Mesendoderm (in vitro differentiated cells): ENCODE measurements at regions not wholly inside any gene's neighbourhood (a gene's known extent, or its start where the extent isn't known, plus 50 kb on each side); places are given as distances from the start of the nearest gene placed in this dataset.
"Not testable (repeated sequence)": the region's sequence is repeated elsewhere in the genome, so short reads cannot be mapped to it uniquely, and the experiment has no call there.

ENCODE experiments used
- DNase-seq: peaks from one replicate; pipeline ENCODE4 v3.0.0; 2013
- H2AK5ac ChIP-seq: 2 replicates; pipeline ENCODE4 v1.6.1; 2013; ENCODE audit warnings: low read length, inconsistent platforms
- H2BK120ac ChIP-seq: 2 replicates; pipeline ENCODE4 v1.6.1; 2013; ENCODE audit warnings: low read depth, mild to moderate bottlenecking, low read length, moderate library complexity, mixed read lengths
- H2BK15ac ChIP-seq: replicated peaks from 2 replicates; pipeline ENCODE4 v1.6.1; 2013; ENCODE audit warnings: low read depth, mild to moderate bottlenecking, moderate library complexity
- H2BK5ac ChIP-seq: 2 replicates; pipeline ENCODE4 v1.6.1; 2013; ENCODE audit warnings: low read length, inconsistent platforms
- H3K18ac ChIP-seq: 2 replicates; pipeline ENCODE4 v1.6.1; 2013; ENCODE audit warnings: mild to moderate bottlenecking, low read length, mixed read lengths
- H3K23ac ChIP-seq: one replicate; pipeline ENCODE4 v1.6.1; 2013; ENCODE audit warnings: low read length
- H3K27ac ChIP-seq: 2 replicates; pipeline ENCODE4 v1.5.1; 2013; ENCODE audit warnings: low read depth, mild to moderate bottlenecking, inconsistent platforms, low read length, moderate library complexity
- H3K27me3 ChIP-seq: 2 replicates; pipeline ENCODE4 v1.6.1; 2013; ENCODE audit warnings: low read length, control low read depth, mild to moderate bottlenecking, inconsistent platforms; ENCODE audit not compliant: insufficient read depth, poor library complexity
- H3K36me3 ChIP-seq: 2 replicates; pipeline ENCODE4 v1.6.1; 2013; ENCODE audit warnings: low read length, inconsistent platforms; ENCODE audit not compliant: control insufficient read depth, insufficient read depth
- H3K4ac ChIP-seq: one replicate; pipeline ENCODE4 v1.6.1; 2013; ENCODE audit warnings: low read depth, mild to moderate bottlenecking, low read length, moderate library complexity
- H3K4me1 ChIP-seq: 2 replicates; pipeline ENCODE4 v1.6.1; 2013; ENCODE audit warnings: low read depth, low read length, inconsistent platforms; ENCODE audit not compliant: control insufficient read depth
- H3K4me2 ChIP-seq: 2 replicates; pipeline ENCODE4 v1.6.1; 2013; ENCODE audit warnings: low read length
- H3K4me3 ChIP-seq: 2 replicates; pipeline ENCODE4 v1.5.1; 2013; ENCODE audit warnings: mild to moderate bottlenecking, low read length
- H3K56ac ChIP-seq: one replicate; pipeline ENCODE4 v1.6.1; 2013; ENCODE audit warnings: low read length
- H3K79me1 ChIP-seq: 2 replicates; pipeline ENCODE4 v1.6.1; 2013; ENCODE audit warnings: low read length, inconsistent platforms
- H3K79me2 ChIP-seq: 2 replicates; pipeline ENCODE4 v1.6.1; 2013; ENCODE audit warnings: mild to moderate bottlenecking, low read length; ENCODE audit not compliant: control insufficient read depth, insufficient read depth
- H3K9ac ChIP-seq: 2 replicates; pipeline ENCODE4 v1.6.1; 2013; ENCODE audit warnings: low read length, inconsistent platforms
- H4K5ac ChIP-seq: one replicate; pipeline ENCODE4 v1.6.1; 2013; ENCODE audit warnings: low read length
- H4K8ac ChIP-seq: one replicate; pipeline ENCODE4 v1.6.1; 2013; ENCODE audit warnings: low read depth, mild to moderate bottlenecking, control low read depth, low read length, moderate library complexity
- WGBS: extraction: QIAGEN DNeasy Blood & Tissue Kit; methylation state at CpG from one replicate; pipeline ENCODE4 v1.1.7; 2013; ENCODE audit warnings: low lambda C conversion rate, missing lambda C conversion rate; ENCODE audit not compliant: insufficient coverage; ENCODE audit errors: extremely low coverage; 5-methylcytosine and 5-hydroxymethylcytosine counted together

DNA sequence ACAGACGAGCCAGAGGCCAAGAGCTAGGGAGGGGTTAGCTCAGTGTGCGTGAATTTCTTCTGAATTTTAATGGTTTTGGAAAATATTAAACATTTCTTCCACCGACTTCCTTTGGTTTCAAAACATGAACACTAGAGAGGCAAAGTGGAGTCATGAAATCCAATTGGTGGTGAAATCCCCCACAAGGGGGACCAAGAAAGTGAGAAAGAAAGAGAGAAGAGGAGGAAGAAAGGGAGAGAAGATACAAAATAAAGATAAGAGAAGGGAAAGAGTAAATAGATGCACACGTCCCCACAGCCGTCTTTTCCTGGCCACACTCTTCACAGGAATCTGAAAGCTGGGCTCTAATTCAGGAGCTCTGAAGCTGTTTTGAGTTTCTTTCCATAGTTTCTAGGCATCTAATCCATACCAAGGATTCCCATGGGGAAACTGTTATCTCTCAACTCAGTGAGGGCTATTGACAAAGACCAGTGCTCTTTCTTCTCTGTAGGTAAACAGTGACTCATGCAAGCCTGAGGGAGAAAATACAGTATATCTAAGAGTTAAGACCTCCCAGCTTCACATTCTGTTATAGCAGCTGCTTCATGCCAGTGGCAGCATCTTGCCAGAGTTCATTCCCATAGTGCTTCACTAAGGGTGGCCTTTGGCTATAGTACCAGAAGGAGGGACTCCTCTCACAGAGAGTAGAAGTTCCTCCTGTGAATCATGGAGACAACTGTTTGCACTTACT is 115.8 kb upstream of the LIFR start:
- H3K36me3 ChIP-seq, result no peaks in the 10 kb centered on the region
- peak; percentile 97 for DNase-seq
- no peak overlapping the region for H3K23ac ChIP-seq
- no peak overlapping the region for H2BK5ac ChIP-seq
- no peak overlapping the region for H3K9ac ChIP-seq
- H2AK5ac ChIP-seq, result no peak overlapping the region
- H3K79me1 ChIP-seq, result no peaks in the 10 kb centered on the region
- no peak overlapping the region for H3K4me2 ChIP-seq
- H3K79me2 ChIP-seq, result no peaks in the 10 kb centered on the region
- no peak overlapping the region for H4K8ac ChIP-seq
- H3K27ac ChIP-seq, result peak overlapping the region; percentile 3
- no peak overlapping the region for H4K5ac ChIP-seq
- no peak overlapping the region for H2BK15ac ChIP-seq
- H2BK120ac ChIP-seq, result peak overlapping the region; percentile 31
- no peak overlapping the region for H3K4ac ChIP-seq
- H3K4me1 ChIP-seq, result no peaks in the 10 kb centered on the region
- H3K27me3 ChIP-seq, result no peaks in the 10 kb centered on the region
- H3K18ac ChIP-seq, result peak overlapping the region; percentile 71
- no CpG with 5 or more reads among the region's 5 CpGs for WGBS
- no peak overlapping the region for H3K4me3 ChIP-seq
- H3K56ac ChIP-seq, result no peak overlapping the region

DNA sequence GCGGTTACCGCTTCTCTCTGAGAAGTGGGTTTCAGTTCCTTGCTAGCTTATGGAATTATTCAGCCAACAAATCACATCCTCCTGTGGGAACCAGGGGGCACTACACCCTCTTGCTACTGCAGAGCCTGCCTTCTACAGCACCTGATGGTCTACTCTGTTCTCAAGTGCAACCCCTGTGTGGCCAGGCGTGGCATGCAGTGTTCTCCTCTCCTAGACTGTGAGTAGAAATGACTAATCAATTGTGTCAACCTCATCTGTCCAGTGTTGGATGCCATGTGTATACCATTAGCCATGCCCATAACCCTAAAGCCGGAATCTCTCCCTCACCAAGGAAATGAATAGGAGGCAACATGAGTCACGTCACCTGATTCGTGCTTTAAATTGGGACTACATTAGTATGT is 117.2 kb upstream of the LIFR start:
- Histone ChIP-seq H3K56ac (no peak overlapping the region), H3K27me3 (no peaks in the 10 kb centered on the region), H3K4me3 (no peak overlapping the region), H4K5ac (no peak overlapping the region), H3K9ac (no peak overlapping the region), H3K23ac (no peak overlapping the region), H2AK5ac (peak overlapping the region; percentile 94), H2BK5ac (no peak overlapping the region), H3K4ac (no peak overlapping the region), H3K18ac (no peak overlapping the region), H3K4me1 (no peaks in the 10 kb centered on the region), H3K79me1 (no peaks in the 10 kb centered on the region), H3K4me2 (no peak overlapping the region), H2BK15ac (no peak overlapping the region), H3K27ac (no peak overlapping the region), H3K79me2 (no peaks in the 10 kb centered on the region), H4K8ac (no peak overlapping the region), H3K36me3 (no peaks in the 10 kb centered on the region), H2BK120ac (no peak overlapping the region)
- DNase-seq, result peak; percentile 75
- no CpG with 5 or more reads among the region's 6 CpGs for whole genome bisulfite sequencing

DNA sequence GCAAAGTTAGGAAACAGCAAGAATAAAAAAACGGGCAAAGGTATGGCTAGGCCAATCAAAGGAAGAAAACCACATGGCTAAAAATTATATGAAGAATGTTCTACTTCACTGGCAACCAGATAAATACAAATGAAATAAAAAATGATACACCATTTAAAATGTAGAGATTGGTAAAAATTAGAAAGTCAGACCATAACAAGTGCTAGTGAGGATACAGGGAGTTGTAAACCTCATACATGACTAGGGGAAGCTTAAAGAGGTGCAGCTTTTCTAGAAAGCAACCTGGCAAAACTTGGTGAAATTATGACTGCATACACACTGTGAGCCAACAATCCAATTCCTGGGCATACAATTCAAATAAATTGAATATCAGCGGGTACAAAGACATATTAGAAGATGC is 119.0 kb upstream of the LIFR start:
- no peak for DNase-seq
- Histone ChIP-seq H3K4me3 (no peak overlapping the region), H2BK5ac (no peak overlapping the region), H4K5ac (no peak overlapping the region), H3K4ac (no peak overlapping the region), H3K56ac (no peak overlapping the region), H2BK15ac (no peak overlapping the region), H3K18ac (no peak overlapping the region), H3K4me1 (no peaks in the 10 kb centered on the region), H3K27me3 (no peaks in the 10 kb centered on the region), H2BK120ac (no peak overlapping the region), H3K36me3 (no peaks in the 10 kb centered on the region), H3K23ac (no peak overlapping the region), H3K9ac (no peak overlapping the region), H2AK5ac (no peak overlapping the region), H4K8ac (no peak overlapping the region), H3K4me2 (no peak overlapping the region), H3K79me1 (no peaks in the 10 kb centered on the region), H3K27ac (no peak overlapping the region), H3K79me2 (no peaks in the 10 kb centered on the region)
- WGBS, result no CpG with 5 or more reads among the region's 2 CpGs

GRCh38 chr5:38677636-38678035 is 121.2 kb upstream of the LIFR start:
- no peaks in the 10 kb centered on the region for H3K79me2 ChIP-seq
- H3K4me1 ChIP-seq, result no peaks in the 10 kb centered on the region
- H4K8ac ChIP-seq, result no peak overlapping the region
- H3K27ac ChIP-seq, result no peak overlapping the region
- WGBS, result no CpG with 5 or more reads among the region's 2 CpGs
- H2BK5ac ChIP-seq, result no peak overlapping the region
- no peak overlapping the region for H2BK15ac ChIP-seq
- no peaks in the 10 kb centered on the region for H3K27me3 ChIP-seq
- H3K79me1 ChIP-seq, result no peaks in the 10 kb centered on the region
- H3K4me2 ChIP-seq, result no peak overlapping the region
- no peak overlapping the region for H4K5ac ChIP-seq
- H3K36me3 ChIP-seq, result no peaks in the 10 kb centered on the region
- no peak overlapping the region for H3K4ac ChIP-seq
- H3K56ac ChIP-seq, result no peak overlapping the region
- no peak overlapping the region for H3K23ac ChIP-seq
- no peak for DNase-seq
- no peak overlapping the region for H2BK120ac ChIP-seq
- no peak overlapping the region for H2AK5ac ChIP-seq
- no peak overlapping the region for H3K9ac ChIP-seq
- no peak overlapping the region for H3K18ac ChIP-seq
- H3K4me3 ChIP-seq, result no peak overlapping the region

GRCh38 chr5:38678076-38678475 is 121.6 kb upstream of the LIFR start:
- no peaks in the 10 kb centered on the region for H3K79me1 ChIP-seq
- DNase-seq, result no peak
- H3K79me2 ChIP-seq, result no peaks in the 10 kb centered on the region
- no peak overlapping the region for H2BK120ac ChIP-seq
- H3K36me3 ChIP-seq, result no peaks in the 10 kb centered on the region
- H3K18ac ChIP-seq, result no peak overlapping the region
- H2AK5ac ChIP-seq, result no peak overlapping the region
- H3K4ac ChIP-seq, result no peak overlapping the region
- H2BK5ac ChIP-seq, result no peak overlapping the region
- no CpG with 5 or more reads among the region's 1 CpG for WGBS
- no peak overlapping the region for H2BK15ac ChIP-seq
- no peak overlapping the region for H4K8ac ChIP-seq
- no peak overlapping the region for H3K4me3 ChIP-seq
- H3K27me3 ChIP-seq, result no peaks in the 10 kb centered on the region
- no peak overlapping the region for H3K23ac ChIP-seq
- H3K4me1 ChIP-seq, result no peaks in the 10 kb centered on the region
- no peak overlapping the region for H4K5ac ChIP-seq
- no peak overlapping the region for H3K56ac ChIP-seq
- no peak overlapping the region for H3K9ac ChIP-seq
- no peak overlapping the region for H3K4me2 ChIP-seq
- H3K27ac ChIP-seq, result no peak overlapping the region

DNA sequence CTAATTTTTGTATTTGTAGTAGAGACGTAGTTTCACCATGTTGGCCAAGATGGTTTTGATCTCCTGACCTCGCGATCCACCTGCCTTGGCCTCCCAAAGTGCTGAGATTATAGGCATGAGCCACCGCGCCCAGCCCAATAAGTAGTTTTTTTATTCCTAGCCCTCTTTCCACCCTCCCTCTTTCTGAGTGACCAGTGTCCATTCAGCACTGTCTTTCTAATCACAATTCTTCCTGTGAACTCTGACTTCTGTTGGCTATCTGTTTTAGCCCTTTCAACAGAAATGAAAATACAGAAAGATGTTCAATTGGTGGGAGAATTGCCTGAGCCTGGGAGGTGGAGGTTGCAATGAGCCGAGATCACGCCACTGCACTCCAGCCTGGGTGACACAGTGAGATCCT is 122.3 kb upstream of the LIFR start:
- not testable (repeated sequence) for H3K79me2 ChIP-seq, H3K27me3 ChIP-seq, H2BK120ac ChIP-seq, H3K56ac ChIP-seq, H3K18ac ChIP-seq, H2BK15ac ChIP-seq, H3K79me1 ChIP-seq, H3K4me3 ChIP-seq, H3K36me3 ChIP-seq, H4K8ac ChIP-seq, H3K4me1 ChIP-seq, H3K23ac ChIP-seq, H3K4ac ChIP-seq, DNase-seq, H3K9ac ChIP-seq, H2BK5ac ChIP-seq, H3K4me2 ChIP-seq, H4K5ac ChIP-seq, H2AK5ac ChIP-seq, H3K27ac ChIP-seq
- WGBS, result no CpG with 5 or more reads among the region's 7 CpGs
